ENCODE measurements at regions not wholly inside any gene's neighbourhood (a gene's known extent, or its start where the extent isn't known, plus 50 kb on each side); places are given as distances from the start of the nearest gene placed in this dataset.
"Not testable (repeated sequence)": the region's sequence is repeated elsewhere in the genome, so short reads cannot be mapped to it uniquely, and the experiment has no call there.

DNA sequence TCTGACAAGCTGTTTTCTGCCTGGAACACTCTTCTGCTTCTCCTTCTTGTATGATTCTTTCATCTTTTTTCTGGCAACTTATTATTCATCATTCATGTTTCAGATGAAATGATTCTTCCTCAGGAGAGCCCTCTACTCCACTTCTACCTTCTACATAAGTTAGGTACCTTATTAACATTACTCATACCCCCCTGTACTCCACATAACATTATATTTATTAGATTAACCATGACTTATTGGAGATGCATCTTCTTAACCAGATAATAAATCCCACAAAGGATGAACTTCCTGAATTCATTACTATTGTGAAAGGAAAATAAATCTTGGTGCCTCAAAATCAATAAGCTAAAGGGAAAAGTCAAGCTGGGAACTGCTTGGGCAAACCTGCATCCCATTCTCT, 1636.5 kb upstream of the FLRT2 start:
- no peak for DNase-seq

DNA sequence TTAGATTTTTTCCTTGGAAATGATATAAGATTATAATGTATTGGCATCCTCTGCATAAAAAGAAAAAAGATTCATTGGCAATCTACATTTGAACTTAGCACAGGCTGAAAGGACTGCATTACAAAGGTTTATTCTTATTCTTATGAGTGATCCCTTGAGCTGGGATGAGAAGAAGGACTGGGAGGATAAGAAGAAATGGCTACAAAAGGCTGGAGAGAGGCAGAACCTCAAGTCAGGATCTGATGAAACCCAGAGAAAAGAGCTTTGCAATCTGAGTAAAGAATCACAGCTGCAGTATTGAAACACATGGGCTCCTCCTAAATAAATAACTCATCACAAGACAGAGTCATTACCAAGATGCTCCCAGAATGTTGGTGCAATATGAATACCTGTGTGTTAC, 1635.4 kb upstream of the FLRT2 start:
- DNase-seq = no peak

DNA sequence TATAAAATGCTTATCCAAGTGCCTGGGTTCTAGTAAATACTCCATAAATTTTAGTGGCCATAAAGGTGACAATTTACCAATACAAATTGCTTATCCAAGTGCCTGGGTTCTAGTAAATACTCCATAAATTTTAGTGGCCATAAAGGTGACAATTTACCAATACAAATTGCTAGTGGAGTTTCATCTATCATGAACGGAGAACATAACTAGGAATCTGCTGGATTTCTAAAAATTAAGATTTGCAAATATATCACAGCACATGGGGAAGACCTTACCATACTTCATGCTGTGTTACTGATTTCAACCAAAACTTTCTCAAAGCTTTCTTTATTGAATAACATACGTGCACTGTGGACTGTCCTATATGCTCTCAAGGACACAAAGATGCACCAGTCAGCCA, 1631.4 kb upstream of the FLRT2 start:
- not testable (repeated sequence) for DNase-seq

DNA sequence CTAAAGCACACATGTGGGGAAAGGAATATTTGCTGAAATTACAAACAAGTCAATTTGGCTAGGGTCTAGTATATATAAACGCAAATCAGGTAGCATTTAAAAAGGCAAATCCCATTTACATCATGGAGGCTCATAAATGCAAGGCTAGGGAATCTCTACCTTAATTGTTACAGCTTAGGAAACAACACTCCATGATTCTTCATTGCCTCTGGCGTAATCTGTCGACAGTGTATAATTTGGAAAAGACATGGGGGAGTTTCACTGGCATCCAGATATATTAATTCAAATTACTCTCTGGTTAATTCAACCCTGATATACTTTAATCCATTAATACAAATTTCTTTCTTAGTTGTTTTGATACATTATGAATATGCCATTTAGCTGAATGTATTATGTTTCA, 1630.2 kb upstream of the FLRT2 start:
- no peak for DNase-seq

DNA sequence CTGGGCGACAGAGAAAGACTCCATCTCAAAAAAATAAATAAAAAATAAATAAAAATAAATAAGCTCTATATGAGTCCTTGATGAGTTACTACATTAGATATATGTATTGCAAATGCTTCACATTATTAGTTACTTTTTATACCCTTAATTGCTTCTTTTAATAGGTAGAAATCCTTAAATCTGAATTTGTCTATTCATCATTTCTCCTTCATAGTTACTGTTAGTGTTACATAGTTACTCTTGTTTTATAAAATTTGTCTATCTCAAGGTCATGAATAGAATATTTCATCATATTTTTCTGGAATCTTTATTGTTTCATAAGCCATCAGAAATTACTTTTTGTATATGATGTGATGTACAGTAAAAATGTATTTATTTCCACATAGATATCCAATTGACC, 1624.8 kb upstream of the FLRT2 start:
- no peak for DNase-seq

DNA sequence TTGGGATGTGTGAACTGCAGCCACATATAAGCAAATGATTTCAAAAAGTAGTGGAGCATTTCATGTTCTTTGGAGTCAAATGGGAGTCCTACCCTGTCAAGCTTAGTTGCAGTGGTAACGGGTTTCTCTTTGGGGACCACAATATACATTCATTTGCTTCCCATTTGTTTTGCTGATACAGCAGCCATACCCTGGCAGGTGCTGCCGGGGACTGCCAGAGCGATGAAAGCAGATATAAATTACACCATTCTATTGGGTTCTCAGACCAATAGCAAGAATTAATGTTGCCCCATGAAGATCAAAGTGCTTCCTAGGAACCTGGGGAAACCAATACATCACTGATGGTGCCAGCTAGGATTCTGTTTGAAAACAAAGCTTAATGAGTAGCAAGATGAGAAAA, 1621.5 kb upstream of the FLRT2 start:
- DNase-seq = no peak

DNA sequence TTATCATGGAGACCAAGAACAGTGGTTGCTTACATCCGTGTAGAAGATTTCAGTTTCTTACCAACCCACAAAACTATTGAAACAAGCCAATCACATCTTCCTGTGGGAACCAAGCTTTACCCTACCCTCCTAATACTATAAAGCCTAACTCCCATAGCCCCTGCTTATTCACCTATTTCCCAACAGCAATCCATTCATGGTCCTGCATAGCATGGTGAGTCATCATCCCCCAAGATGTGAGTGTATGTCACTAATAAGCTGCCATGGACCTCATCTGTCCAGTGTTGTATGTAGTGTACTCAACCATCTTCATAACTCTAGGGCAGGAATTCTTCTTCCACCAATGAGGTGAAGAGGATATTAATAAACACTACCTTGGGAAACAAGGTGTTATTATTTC, 1620.4 kb upstream of the FLRT2 start:
- no peak for DNase-seq

DNA sequence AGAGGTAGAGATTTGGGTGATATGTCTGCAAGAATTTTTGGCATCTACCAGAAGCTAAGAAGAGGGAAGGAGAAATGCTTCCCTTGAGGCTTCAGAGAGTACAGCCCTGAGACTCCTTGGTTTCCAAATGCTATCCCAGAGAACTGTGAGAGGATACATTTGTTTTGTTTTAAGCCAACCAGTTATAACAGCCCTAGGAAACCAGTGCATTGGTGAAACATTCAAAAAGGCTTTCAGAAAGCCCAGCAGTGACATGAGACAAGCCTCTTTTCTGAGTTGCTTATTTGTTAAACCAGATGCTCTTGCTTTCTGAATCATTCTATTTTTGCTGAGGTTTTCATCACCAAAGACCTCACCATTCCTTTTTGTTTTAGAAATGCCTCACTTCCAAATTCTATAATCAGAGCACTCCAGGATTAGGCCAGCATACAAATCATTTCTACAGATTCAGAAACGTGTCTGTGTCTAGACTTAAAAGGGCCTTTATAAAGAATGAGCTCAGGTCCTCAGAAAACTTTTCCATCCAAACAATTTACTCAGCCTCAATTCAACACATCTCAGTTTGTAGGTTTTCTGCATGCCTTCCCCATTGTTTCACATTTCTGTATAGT, 1617.8 kb upstream of the FLRT2 start:
- no peak for DNase-seq

DNA sequence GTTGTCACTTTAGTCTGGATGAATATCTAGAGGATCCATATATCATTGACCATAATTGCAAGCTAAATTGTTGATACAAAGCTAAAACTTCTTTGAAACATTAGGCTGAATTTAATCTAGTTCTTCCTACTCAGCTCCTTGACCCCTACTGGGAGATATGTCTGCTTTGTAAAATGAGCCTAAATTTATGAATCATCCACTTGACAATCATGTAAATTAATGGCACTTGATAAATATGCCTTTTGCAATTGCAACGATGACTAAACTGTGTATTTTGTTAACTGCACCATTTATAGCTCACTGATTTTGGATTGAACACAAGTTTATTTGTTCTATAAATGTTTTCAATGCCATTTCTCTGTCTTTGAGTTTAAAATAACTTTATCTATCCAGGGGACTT, 1616.5 kb upstream of the FLRT2 start:
- DNase-seq = no peak

DNA sequence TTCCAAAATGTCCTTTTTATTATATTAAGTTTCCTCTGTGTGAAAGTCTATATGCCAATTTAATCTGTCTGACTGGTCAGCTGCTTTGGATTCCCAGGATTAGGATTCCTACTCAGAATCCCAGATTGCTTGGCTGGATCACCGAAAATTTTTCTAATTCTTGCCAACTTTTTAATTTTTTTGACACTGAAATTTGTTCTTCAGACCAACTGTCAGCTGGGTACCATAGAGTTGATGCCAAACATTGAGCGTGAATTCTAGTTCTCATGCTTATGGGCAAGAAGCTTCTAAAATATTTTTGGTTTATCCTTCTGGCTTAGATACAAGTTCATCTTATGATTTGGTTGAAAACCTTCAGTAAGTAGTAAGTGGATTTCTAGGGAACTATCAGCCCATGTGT, 1611.4 kb upstream of the FLRT2 start:
- no peak for DNase-seq

DNA sequence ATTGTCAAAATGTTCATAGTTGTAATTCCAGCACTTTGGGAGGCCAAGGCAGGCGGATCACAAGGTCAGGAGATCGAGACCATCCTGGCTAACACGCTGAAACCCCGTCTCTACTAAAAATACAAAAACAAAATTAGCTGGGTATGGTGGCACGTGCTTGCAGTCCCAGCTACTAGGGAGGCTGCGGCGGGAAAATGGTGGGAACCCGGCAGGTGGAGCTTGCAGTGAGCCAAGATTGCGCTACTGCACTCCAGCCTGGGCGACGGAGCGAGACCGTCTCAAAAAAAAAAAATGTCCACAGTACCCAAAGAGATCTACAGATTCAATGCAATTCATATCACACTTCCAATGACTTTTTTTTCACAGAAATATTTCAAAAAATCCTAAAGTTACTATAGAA, 1610.3 kb upstream of the FLRT2 start:
- DNase-seq = not testable (repeated sequence)

DNA sequence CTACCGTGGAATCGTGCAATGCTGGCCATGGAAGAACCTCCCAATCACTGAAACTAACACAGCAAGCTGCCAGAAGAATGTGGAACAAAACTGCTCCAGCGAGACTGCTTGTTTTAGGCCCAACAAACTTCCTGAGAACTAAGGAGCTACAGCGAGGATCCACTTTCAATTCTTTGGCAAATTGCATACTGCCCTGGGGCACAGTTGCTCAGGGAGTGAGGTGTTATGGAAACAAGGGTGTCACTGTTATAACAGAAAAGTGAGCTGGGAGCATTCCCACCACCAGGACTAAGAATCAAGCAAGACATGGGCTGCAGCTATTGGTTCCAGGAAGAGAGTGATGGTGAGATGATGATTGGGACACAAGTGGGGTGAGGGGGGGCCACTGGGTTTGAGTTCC, 1606.1 kb upstream of the FLRT2 start:
- no peak for DNase-seq

DNA sequence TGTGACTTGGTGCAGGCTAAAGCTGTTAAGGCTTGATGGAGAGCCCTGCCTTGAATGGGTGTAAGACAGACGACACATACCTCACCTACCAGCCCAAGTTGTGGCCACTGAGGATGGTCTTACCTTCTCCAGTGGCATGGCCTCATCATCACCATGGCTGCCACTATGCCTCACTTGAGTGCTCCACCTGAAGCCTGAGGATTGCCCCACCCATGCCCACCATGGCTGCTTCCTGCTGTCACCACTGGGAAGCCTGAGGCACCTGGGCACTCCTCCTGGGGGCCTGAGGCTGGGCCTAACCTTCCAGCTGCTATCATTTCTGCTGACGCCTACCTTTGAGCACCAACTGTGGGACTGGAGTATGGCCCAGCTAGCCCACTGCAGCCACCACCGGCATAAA, 1605.7 kb upstream of the FLRT2 start:
- no peak for DNase-seq

DNA sequence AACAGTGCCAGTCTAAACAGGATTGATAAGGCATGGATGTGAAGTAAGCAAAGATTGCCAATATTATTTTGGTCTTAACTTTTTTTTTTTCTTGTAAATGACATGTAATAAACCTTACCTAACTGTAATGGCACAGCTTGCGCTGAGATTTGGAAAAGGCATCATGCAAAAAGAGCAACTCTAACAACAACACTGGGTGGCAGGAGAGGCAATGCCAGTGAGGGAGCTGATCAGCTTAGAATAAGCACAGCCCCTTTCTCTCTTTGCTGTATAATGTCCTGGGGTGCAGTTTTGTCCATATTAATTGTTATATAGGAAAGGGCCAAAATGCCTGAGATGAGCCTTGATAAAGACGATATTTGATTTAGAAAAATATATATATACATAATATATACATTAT, 1589.7 kb upstream of the FLRT2 start:
- no peak for DNase-seq

DNA sequence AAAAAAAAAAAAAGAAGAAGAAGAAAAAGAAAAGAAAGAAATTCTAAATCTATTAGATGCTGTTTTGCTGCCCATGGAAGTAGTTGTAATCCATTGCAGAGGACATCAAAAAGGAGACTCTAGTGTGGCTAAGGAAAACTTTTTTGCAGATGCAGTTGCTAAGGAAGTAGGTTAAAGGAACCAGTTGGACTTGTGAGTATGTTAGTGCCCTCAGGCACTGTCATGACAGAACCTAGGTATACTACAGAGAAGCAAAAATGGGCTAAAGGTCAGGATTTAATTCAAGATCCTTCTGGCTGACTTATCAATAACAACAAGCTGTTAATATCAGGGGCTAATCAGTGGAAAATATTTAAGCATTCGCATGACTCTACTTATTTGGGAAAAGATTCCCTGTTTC, 1571.6 kb upstream of the FLRT2 start:
- no peak for DNase-seq

DNA sequence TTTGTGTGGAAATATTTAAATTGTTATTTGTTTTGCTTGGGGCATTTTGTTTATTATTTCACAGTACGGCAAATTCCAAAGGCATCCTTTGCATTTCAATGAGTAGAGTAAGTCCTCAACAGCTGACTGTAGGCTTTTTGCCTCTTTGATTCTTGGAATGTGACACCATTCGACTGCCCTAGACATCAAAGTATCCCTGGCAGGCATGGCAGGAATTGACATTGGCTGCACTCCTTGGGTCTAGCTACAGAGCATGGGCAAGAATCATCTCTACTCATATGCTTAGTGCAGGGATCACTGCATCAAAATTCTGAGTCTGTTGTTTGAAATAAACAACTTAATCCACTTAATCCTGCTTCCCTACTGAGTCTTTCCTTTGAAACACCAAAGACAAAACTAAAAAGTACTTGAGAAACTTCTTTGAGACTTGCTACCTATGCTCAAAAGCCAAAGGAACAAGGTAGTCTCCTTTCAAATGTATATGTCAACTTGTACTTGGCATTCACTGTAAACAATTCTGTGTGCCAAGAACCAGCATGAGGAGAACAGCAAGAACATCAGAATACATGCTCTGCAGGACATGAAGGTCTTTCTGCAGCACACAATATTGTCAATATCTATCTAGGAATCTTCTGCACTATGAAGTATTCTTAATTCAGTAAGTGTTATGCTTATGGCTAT, 1569.0 kb upstream of the FLRT2 start:
- DNase-seq = no peak

DNA sequence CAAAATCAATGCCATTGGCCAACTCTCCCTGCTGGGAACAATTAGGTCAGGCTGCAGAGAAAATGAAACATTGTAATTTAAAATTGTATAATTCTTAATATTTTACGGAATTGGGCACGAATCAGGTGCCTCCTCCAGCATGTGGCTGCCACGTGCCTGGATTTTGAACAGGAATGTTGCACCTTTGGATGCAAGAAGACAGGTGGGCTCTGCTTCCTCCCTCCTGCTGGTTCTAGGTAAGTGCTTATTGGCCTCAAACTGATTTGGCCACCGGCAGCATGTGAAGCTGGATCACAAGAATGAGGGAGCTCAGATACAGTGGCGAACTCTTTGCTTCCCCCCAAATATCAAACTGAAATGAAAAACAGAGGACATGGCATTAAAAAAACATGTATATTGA, 1559.9 kb upstream of the FLRT2 start:
- no peak for DNase-seq

DNA sequence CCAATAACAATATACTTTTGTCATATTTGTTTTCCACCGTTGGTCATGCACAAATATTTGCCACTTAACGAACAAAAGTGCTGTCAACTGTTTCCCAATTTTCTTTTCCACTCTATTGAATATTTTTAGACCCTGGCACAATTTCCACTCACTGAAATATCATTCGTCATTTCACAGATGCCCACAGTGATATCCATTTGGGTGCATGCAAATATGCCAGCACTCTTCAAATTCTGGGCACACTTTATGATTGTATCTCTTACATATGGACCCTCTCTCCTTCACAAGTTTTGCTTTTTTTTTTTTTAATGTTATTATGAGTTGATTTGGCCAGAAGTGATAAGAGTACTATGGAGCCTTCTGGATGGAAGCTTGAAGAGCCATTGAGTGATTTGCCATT, 1557.3 kb upstream of the FLRT2 start:
- DNase-seq = no peak

DNA sequence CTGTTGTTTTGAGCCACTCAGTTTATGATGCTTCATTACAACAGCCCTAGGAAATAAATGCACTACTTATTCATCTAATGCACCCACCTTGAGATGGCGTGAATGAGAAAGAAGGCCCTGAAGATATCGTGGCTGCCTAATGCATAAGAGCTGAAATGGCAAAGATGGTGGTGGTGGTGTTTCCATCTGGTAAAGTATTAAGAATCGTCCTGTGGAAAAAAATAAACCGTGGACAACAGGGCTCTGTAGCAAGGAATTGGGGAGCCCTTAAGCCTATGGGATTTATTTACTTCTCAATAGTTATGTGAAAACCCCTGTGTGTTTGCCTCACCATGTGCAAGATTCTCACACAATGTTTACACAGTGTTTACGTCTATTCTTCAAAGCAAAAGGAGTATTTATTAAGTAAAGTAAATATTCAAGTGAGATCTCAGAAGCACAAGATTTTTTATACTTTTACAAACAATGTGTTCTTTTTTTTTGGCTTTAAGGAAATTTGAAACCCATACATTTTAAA, 1555.2 kb upstream of the FLRT2 start:
- no peak for DNase-seq

DNA sequence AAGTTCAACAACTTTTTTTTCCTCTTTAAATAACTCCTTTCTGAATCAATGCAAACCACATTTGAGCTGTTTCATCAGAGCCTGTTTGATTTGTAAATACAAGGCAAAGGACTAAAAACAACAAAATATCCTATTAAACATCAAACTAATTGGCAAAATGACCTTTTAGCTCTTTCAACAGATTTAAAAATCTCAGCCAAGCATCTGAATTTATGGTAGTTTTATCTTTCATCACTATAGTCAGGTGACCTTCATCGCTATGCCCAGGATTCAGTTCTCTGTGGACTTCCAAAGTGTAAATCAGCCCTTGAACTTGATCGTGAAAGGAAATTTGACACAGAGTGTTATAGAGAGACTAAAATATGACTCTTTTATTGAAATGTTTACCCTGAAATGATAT, 1554.5 kb upstream of the FLRT2 start:
- no peak for DNase-seq

DNA sequence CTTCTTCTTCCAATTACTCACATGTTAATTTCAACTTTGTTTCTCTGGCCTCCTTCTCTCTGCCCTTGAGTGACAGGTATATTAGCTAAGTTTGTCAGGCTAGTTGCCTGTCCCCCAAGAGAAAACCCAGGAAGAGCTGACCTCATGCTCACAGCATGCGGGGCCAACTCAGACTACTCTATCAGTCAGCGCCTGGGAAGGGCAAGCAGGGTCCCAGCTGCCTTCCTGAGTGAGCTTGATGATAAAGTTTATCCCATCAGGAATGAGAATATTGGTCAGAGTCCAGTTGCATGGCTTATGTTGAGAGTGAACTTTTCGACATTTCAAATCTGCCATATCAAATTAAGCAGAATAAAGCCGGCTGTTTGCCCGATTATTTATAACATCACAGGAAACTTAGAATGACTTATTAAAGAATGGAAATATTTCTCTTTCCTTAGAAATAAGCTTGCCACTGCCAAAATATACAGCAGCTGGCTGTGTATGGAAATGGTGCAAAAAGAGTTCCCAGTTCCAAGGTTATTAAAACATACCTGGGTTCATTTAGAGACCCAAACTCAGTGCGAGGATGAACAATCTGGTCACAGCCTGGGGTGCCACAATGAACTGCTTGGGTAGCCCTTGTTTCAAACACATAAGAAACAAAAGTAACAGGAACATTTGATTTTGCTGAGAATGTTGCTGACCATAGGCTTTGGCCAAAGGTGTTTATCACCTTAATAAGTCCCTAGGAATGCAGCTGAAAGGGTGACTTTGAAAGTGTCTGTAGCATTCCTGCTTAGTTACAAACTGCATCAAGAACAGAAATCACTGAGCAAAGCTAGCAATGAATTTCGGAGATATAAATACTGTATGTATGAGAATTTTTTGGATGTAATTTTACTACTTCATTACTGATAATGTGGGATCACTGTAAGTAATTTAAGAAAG, 1553.8 kb upstream of the FLRT2 start:
- no peak for DNase-seq

DNA sequence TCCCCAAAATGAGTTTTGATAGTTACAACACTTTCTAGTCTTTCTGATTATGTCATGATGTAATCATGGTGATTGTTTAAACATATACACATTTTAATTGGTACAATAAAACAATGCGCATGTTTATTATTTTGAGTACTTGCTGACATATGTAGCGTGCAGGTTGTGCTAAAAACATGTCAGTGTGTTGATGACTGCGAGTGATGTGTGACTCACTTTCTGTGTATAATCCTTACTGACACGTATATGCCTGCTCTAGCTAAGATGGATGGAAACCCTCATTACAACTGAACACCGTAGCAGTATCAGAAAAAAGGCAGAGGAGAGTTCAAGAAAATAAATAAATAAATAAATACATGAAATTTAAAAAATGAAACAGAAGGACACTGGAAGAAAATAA, 1552.4 kb upstream of the FLRT2 start:
- DNase-seq = no peak

DNA sequence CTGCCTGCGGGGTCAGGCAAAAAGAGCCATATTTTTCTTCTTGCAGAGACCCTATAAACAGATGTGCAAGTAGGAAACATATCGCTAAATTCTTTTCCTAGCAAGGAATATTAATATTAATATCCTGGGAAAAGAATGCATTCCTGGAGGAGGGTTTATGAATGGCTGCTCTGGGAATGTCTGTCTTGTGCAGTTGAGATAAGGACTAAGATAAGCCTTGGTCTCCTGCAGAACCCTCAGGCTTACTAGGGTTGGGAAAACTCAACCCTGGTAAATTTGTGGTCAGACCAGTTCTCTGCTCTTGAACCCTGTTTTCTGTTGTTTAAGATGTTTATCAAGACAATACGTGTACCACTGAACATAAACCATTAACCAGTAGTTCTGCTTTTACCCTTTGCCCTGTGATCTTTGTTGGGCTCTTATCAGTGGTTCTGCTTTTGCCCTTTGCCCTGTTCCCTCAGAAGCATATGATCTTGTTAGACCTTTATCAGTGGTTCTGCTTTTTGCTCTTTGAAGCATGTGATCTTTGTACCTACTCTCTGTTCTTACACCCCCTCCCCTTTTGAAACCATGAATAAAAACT, 1548.2 kb upstream of the FLRT2 start:
- not testable (repeated sequence) for DNase-seq

DNA sequence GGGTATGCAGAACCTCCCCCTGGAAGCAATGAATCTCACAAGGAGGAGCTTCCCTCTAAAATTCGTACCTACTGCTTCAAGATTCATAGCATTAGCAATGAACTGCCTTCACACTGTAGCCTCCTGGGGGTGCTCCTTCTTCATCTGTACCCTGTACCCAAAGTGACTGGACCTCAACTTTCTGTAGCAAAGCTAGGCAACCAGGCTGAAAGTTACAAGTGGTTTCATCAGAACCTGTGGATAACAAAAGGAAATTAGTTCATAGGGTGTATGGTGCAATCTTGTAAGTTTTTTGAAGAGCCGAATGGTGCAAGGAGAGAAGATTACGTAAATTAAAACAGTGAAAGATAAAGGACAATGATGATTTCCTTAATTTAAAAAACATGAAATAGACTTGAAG, 1541.7 kb upstream of the FLRT2 start:
- DNase-seq = no peak

All from activated CD8-positive, alpha-beta memory T cell treated with anti-CD3 and anti-CD28 coated beads for 24 hours (primary cell).